NAMALWA (cell line): ENCODE measurements at regions not wholly inside any gene's neighbourhood (a gene's known extent, or its start where the extent isn't known, plus 50 kb on each side); places are given as distances from the start of the nearest gene placed in this dataset.

Experiments
- DNase-seq: peaks from one replicate; pipeline ENCODE4 v3.0.0-alpha.2; 2015; ENCODE audit warnings: low spot score

DNA sequence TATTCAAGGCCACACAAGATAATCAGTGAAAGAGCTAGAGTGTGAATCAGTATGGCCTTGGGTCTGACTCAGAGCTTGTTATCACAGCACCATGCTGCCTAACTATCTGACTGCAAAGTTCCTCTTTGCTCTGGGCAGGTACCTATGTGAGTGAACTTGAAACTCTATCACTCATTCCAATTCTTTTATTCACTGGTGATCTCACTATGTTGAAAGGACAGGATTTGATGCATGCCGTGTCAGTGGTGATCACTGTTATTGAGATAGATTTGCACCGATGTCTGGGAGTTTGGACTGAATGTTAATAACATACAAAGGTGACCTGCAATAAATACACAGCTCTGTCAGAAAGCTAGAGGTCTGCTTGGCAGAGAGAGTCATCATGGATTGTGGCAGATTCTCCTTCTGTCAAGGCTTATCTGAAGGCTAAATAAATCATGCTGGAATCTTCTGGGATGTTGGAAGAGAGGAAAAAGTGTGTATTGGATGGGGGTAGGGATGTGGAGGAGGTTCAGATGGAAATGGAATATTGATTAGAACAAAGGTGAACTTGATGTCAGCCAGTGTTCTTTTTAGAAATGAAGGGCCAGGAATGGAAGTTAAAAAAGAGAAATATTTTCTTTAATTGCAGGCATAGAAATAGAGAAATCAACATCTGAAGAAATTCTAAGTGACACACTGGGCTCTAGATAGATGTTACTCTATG is 91.8 kb upstream of the TNC start:
- DNase-seq, result no peak

DNA sequence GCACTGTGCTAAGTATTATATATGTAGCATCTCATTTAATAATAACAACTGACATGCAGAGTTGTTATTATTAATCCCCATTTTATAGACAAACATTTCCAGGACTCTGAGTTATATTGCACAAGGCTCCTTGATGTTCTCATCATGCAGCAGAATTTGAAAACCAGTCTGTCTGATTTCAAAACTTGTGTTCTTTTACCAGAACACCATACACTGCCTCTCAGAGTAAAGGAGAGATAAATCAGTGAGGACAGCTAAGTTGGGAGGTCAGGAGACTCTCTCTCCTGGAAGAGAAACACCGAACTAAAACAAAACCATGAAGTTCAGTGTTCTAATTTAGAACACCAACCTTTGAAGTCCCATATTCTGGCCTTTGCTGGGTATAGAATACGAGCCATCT is 92.7 kb upstream of the TNC start:
- DNase-seq, result no peak

DNA sequence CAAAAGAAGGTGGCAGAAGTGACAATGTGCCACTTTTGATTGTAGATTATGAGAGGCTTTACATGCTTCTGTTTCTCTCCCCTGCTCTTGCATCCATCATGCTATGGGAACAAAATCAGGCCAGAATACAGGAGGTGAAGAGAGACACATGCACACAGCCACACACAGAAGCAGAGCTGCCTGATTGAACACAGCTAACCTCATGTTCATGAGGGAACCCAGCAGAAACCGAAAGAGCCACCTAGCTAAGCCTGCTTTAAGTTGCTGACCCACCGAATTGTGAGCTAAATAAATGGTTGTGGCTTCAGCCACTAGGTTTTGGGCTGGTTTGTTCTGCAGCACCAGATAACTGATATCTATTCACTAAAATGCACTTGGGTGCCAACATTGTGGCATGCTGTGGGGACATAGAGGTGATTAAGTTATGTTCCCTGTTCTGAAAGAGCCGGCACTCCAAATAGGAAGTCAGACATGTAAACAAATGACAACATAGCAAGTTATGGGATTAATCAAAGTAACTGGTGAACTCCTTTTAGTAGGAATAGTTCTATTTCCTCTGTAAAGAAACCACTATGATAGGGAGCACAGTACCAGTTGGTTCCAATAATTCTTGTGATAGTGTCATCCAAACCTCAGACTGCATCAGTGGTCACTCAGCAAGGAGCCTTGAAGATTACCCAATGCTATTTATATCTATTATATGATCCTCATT is 93.6 kb upstream of the TNC start:
- DNase-seq, result peak; percentile 46

DNA sequence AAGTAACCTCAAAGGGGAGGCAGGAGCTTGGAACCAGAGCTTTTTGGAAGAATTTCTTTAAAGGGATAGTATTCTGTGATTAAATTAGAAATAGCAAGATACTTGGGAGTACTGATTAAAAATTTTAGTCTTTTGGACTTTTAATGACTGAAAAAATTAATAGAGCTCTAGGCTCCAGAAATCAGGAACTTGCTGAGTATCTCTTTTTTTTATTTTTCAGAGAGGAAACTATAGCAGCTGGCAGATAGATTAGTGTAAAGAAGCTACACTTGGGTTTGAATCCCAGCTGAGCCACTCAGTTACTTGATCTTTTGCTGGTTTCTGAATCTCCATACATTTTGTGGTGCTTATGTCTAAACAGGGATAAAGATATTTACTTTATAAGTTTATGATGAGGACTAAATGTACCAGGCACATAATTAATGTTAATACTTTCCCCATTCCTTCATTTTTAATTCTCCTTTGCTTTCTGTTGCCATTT is 94.2 kb upstream of the TNC start:
- DNase-seq, result no peak

DNA sequence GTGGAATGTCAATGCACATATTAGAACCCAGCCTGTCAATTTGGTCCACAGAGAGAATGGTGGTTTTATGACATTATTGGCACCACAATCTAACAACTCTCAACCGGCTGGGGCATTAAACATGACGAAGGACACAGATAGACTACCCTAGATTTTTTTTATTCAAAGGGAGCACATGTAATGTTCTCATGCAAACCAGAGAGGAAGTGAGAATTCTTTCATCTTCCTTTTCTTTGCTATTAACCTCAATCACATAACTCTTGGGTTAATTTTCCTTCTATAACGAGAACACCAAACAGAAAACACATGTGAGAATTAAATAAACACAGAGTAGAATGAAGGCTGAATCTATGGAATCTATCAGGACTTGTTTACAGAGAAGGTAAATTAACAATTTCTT is 94.9 kb upstream of the TNC start:
- peak; percentile 40 for DNase-seq

DNA sequence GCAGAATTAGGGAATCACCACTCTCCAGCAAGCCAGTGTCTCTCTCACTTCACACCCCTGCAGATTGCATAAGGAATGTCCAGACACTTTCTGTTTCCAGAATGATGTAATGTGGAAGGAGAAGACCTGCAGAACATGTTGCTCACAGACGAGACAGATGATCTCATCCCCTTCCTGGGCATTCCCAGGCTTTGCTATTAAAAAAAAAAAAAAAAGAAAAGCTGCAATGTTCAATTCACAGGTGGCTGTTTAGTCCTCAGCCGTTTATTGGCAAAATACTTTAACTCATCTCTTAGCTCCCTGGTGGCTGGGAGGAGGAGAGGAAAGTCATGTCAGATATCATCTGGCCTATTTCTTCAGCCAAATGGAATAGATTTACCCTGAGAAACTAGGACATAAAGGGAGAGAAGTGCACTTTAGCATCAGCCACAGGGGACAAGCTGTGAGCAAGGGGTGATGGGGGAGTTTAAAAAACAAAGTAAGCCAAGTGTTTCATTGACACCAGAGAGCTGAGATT is 95.9 kb upstream of the TNC start:
- no peak for DNase-seq

DNA sequence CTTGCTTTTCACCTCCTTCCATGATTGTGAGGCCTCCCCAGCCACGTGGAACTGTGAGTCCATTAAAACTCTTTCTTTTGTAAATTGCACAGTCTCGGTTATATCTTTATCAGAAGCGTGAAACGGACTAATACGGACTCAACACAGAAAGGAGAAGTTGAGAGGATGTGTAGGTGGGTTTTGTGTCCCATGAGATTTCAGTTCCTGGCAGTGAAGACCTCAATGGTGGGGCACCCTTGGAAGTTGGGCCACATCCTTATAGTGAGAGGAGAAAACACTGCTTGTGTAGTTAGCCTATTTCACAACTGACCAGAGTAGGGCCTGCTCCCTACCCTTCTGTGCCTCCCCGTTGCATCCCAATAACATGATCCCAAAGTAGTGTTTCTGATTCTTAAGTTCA is 98.9 kb upstream of the TNC start:
- DNase-seq, result no peak

DNA sequence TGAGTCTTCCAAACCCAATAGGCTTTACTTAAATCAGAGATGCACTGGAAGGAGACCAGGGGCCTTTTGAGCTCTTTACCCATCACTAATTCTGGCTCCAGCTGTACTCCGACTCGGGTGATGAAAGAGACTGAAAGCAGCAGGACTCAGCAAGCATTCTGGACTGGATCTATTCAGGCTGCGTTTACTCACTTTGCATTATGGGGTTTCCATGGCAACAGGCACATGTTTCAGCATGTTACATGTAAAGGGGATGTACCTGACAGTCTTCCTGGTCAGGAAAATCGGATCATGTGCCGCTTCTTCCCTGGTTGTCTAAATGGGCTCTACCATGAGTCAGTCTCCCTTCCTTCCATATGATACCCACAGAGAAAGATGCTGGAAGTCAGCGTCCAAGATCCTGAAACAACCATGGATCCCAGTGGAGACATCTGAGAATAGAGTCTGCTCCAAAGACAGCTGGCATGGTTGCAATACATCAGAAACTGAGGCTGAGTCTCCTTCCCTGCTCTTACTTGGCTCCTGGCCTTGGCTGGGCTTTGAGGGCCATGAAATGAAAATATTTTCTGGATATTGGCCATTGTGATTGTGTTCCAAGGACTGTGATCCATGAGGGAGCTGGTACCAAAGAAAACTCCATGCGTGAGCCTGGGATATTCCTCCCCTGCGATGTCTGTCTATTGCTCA is 102.5 kb upstream of the TNC start:
- no peak for DNase-seq

DNA sequence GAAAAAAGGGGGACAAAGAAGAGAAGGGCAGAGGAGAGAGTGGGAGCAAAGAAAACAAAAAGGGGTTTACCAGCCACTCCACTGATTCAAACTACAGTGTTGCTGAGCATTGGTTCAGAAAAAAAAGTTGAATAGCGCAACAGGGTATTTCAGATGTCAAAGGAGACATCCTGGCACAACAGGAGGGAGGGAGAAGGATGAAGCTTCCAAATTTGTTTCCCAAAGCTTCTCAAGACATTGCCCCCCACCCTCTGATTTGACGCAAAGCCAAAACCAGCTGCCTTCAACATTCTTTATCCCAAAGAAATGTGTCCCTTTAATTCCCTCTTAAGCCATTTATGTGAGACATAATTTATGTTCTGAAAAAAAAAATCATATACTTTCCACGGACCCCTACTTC is 105.5 kb upstream of the TNC start:
- no peak for DNase-seq

DNA sequence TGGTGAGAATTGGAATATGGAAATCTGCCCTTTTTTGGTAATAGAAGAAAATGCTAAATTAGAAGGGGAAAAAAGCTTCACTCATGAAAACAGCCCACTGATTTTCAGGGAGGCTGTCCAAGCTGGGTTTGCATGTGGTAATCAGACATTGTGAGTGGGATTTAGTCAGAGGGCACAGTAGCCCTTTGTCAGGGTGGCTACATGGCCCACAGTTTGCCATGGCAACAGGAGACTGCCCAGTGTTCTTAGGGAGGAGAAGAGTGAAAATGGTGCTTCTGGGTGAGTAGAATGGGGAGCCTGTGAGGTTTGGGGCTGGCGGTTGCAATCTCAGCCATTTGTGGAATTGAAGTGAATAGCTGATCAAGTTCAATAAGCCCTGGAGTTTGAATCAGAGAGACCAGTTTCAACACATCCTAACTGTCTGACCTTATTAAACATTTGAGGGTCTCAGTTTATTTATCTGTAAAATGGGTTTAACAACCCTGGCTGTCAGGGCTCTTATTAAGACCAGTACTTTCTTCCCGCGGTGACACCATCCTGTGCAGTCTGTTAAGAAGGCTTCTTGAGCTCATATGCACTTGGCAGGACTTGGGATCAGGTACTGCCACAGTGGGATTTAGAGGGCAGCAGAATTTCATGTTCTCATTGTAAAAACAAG is 107.6 kb upstream of the TNC start:
- no peak for DNase-seq

DNA sequence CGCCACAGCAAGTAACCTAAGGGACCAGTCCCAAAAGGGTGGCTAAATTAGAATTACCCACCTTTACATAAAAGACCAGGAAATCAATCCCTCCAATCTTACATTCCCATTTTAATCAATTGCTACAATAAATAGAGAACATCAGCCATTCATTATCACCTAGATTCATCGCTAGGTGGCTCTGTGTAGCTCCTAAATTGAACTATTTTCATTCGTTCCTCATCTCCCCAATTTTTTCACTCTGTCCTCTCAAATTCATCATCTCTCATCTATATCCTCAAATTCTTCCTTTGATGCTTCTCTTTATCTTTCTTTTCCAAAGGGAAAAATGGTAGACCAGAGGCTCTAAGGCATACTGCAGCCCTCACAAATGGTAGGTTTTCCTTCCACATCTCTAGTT is 108.2 kb upstream of the TNC start:
- DNase-seq, result no peak

DNA sequence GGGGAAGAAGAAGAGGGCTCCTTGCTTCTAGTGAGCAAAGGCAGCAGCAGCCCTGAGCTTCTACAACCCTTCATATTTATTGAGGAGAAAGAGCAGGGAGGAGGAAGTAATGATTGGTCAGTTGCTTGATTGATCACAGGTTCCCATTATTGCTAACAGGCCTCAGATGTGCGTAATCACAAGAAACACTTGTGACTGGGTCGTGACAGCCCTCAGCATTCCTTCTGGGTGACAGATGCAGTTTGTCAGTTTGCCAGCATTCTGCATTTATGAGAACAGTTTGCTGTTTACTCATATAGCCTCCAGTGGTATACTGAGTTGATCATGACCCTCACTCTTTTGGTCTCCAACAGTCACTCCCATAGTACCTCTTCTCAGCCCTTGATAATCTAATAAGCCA is 111.5 kb upstream of the TNC start:
- no peak for DNase-seq

DNA sequence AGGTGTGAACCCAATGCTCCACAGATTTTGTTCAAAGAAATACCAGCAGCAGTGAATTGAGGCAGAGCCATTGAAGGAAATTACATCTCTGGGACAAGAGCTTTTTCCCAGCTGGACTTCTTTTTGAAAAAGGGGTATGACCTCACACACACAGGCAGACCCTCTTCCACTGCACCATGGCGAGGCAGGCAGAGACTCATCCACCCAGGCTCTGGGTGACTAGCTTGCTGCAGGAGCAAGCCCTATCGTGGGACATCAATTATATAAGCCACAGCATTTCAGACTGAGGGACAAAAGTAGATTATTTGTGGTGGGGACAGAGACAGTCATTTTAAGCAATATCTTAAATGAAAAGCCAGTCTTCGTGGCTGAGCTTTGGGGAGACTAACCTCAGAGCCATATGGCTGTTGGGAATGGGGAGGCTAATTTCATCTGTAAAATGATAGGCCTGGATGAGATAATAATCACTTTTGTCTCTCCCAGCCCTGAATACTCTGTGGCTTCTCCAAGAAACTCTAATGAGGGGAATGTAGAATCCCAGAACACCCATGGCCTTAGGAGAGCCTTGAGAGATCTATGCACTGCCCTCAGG is 113.1 kb upstream of the TNC start:
- DNase-seq, result no peak

DNA sequence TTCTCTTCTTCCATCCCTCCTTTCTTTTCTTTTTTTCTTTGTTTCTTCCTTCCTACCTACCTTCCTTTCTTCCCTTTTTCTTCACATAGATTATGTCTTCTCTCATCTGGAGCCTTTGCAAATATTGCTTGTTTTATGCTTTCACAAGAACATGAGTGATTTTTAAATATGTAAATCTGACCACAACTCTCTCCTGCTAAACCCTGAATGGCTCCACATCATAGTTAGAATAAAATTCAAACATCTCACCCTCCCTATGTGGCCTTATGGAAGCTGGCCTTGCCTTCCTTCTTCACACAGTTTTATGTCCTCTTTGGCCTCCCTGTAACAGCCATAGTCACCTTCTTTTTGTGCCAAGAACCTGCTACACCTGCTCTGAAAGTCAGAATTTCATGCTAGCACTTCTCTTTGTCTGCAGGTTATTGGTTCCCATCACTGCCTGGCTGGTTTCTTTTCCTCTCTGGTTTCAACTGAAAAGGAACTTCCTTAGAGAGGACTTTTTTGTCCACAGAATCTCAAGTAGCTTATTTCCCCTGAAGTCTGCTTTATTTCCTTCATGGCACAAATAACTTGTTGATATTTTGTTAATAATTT is 114.3 kb upstream of the TNC start:
- DNase-seq, result no peak

DNA sequence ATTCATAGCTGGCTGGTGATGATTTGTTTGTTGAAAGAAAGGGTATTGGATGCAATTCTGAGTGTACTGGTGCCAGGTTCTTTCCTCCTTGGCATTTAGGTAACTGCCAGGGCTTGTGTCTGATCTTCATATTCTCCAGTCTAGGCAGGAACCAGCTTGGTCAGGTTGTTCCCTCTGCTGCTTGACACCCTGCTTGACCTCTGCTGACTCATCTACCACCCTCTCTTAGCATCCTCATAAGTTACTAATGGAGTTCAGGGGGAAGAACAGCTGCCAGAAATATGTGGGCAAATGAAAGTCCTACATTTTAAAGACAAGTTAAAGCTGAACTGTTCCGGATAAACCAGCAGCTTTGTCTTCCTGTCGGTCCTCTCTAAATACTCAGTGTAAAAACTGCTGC is 116.1 kb upstream of the TNC start:
- no peak for DNase-seq

DNA sequence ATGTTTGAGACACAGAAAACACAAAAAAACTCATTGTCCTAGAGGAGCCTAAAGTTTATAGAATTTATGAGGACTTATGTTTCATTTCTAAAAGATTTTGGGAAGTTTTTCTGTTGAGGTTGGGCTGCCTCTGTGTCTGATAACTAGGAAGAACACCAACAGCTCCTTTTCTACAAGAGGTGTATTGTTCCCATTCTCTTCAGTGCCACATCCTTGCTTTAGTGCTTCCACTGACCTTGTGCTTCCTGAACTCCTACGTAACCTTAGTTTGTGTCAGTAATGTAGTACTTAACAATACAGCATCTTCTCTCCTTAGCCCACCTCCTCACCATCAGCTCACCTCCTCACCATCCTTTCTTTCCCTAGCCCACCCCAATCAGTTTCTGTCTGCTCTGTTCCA is 117.3 kb upstream of the TNC start:
- no peak for DNase-seq

DNA sequence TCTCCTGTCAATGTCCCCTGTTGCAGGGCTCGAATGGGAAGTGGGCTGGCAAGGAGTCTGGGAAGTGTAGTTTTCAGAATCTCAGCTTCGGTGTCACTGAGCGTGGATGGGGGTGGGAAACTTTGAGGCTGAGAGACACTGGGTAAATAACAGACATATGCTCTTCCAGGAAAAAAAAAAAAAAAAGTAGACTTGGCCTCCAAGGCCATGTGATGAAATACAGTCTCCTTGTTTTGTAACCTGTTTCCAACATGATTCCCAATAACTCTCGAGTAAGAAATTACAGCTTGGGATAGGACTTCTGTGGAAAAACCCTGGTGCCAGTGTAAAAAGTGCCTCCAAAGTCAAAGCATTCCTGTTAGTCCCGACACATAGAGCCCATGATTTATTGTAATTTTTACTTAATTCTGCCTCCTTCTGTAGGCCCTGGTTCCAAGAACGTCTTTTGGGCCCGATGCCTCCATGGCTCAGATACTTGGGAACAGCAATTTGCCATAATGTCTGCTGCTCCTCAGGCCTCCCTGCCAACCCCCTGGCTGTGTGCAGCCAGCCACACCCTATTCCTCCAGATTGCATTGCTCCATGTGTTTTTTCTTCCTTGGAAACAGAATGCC is 119.5 kb upstream of the TNC start:
- DNase-seq, result no peak

DNA sequence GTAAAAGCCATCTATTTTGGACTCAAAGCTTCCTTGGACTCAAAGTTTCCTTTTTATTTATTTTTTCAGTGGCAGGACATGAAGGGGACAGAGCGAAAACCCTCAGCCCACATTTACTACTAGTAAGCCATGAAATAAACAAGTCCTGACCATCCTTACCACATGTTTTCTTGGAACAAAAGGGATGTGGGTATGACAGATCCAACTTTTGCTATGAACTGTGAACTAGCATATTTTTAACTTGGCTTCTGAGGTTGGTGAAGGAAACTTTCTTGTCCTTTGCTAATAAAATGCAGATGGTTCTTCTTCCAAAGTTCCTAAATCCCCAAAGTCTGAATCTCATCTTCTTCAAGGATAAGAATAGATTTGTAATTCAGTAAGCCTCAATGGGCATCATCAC is 122.7 kb upstream of the TNC start:
- no peak for DNase-seq

DNA sequence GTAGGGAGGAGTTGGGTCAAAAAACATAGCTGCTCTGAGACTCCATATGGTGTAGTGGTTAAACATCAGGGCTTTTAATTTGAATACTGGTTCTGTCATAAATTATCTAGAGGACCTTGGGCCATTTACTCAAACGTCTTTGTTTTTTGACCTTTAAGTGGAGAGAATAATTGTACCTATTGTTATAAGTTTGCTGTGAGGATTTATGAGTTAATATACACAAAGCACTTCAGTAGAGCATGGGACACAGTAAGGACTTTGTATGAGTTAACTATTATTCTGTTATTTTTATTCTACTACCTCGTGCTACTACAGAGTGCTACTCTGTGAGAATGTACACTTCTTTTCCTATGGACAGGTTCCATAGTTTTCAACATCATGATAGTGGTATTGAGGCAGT is 123.7 kb upstream of the TNC start:
- no peak for DNase-seq

DNA sequence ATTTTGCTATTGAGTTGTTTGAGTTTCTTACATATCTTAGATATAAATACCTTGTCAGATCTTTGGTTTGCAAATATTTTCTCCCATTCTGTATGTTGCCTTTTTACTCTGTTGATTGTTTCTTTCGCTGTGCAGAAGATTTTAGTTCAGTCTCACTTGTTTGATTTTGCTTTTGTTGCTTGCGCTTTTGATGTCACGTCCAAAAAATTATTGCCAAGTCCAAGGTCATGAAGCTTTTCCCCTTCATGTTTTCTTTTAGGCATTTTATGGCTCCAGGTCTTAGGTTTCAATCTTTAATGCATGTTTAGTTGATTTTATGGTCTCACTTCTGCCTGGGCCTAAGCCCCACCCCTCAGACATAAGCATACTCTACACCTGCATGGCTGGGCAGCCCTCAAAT is 131.5 kb upstream of the TNC start:
- no peak for DNase-seq

DNA sequence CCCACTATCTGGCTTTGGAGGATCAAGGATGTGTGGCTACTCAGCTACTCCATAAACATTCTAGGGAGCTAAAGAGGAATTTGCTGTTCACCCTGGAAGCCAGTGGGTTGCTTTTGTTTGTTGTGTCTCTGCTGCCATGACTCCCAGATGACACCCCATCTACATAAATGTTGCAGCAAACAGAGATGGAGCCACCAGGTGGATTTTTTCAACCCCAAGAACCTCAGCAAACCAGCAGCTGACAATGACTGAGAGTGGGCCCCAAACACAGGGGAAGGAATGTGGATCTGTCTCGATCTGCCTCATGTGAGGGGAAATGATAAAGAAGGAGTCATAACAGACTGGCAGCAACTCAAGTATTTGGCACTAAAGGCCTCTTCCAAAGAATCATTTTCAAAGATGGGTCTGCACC is 132.7 kb upstream of the TNC start:
- DNase-seq, result no peak
